ENCODE measurements at regions not wholly inside any gene's neighbourhood (a gene's known extent, or its start where the extent isn't known, plus 50 kb on each side); places are given as distances from the start of the nearest gene placed in this dataset.

DNA sequence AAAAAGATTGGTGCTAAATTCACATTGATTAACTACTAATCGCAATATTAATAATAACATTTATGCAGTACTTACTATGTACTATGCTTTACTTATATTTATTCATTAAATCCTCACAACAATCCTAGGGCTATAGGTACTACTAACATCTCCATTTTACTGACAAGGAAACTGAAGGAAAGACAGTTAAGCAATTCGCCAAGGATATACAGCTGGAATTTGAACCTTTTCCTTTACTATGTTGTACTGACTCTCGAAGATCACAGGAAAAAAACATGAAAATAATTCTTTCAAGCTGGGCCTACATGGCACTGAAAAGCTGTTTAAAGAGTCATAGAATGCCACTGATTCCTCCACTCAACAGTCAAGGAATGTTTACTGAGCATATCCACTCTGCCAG lies 185.4 kb downstream of the IPMK start:
- ChIA-PET POLR2A (no interaction called here), CTCF (ENCODE audit: low intra/inter-chr PET ratio, low total read pairs) (no interaction called here)
- H3K27me3 ChIP-seq (ENCODE audit: control insufficient read depth in 1 of 2, insufficient read depth in 2 of 2, low read length in 2 of 2) = no peaks in the 10 kb centered on the region
- no peaks in the 10 kb centered on the region for H3K4me1 ChIP-seq (ENCODE audit: insufficient read depth, low read length)
- no peaks in the 10 kb centered on the region for H3K36me3 ChIP-seq (replicated peaks in 1 of 2; ENCODE audit: control insufficient read depth in 1 of 2, insufficient read depth in 2 of 2, low read length in 2 of 2)
- FAIRE-seq = no peak
- no peaks in the 10 kb centered on the region for H4K20me1 ChIP-seq (ENCODE audit: insufficient read depth, low read length)
- no peak for TF ChIP-seq ZNF260 (CRISPR knock-in tag; IDR thresholded peaks at IDR 0.05; ENCODE audit: borderline replicate concordance, low read depth)
- no peak for TF ChIP-seq ZNF12 (CRISPR knock-in tag; IDR thresholded peaks at IDR 0.05)
- TF ChIP-seq ZNF143 (CRISPR knock-in tag; IDR thresholded peaks at IDR 0.05) = no peak
- no peak for TF ChIP-seq ZNF670 (CRISPR knock-in tag; IDR thresholded peaks at IDR 0.05; ENCODE audit: borderline replicate concordance)
- no peak for TF ChIP-seq ZNF326 (CRISPR knock-in tag; IDR thresholded peaks at IDR 0.05; ENCODE audit: borderline replicate concordance)
- no peak for TF ChIP-seq ARID4A (CRISPR knock-in tag; IDR thresholded peaks at IDR 0.05; ENCODE audit: borderline replicate concordance)
- TF ChIP-seq KDM5A (IDR thresholded peaks at IDR 0.05; ENCODE audit: borderline replicate concordance, low read length) = no peak
- no peak for TF ChIP-seq STAT5B (CRISPR knock-in tag; IDR thresholded peaks at IDR 0.05)
- TF ChIP-seq, protein P1, sequence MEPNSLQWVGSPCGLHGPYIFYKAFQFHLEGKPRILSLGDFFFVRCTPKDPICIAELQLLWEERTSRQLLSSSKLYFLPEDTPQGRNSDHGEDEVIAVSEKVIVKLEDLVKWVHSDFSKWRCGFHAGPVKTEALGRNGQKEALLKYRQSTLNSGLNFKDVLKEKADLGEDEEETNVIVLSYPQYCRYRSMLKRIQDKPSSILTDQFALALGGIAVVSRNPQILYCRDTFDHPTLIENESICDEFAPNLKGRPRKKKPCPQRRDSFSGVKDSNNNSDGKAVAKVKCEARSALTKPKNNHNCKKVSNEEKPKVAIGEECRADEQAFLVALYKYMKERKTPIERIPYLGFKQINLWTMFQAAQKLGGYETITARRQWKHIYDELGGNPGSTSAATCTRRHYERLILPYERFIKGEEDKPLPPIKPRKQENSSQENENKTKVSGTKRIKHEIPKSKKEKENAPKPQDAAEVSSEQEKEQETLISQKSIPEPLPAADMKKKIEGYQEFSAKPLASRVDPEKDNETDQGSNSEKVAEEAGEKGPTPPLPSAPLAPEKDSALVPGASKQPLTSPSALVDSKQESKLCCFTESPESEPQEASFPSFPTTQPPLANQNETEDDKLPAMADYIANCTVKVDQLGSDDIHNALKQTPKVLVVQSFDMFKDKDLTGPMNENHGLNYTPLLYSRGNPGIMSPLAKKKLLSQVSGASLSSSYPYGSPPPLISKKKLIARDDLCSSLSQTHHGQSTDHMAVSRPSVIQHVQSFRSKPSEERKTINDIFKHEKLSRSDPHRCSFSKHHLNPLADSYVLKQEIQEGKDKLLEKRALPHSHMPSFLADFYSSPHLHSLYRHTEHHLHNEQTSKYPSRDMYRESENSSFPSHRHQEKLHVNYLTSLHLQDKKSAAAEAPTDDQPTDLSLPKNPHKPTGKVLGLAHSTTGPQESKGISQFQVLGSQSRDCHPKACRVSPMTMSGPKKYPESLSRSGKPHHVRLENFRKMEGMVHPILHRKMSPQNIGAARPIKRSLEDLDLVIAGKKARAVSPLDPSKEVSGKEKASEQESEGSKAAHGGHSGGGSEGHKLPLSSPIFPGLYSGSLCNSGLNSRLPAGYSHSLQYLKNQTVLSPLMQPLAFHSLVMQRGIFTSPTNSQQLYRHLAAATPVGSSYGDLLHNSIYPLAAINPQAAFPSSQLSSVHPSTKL (CRISPR knock-in tag; IDR thresholded peaks at IDR 0.05) = no peak
- no peak for TF ChIP-seq ZNF788 (CRISPR knock-in tag; IDR thresholded peaks at IDR 0.05; ENCODE audit: borderline replicate concordance)
- TF ChIP-seq RAD51 (IDR thresholded peaks at IDR 0.05; ENCODE audit: borderline replicate concordance) = no peak
- TF ChIP-seq TAF1 (CRISPR knock-in tag; IDR thresholded peaks at IDR 0.05) = no peak
- TF ChIP-seq SIN3B (IDR thresholded peaks at IDR 0.05; ENCODE audit: low read length) = no peak
- TF ChIP-seq POLR2G (IDR thresholded peaks at IDR 0.05; ENCODE audit: low read depth, low read length) = no peak
- TF ChIP-seq SCMH1 (CRISPR knock-in tag; IDR thresholded peaks at IDR 0.05; ENCODE audit: borderline replicate concordance) = no peak
- TF ChIP-seq ELF1 (CRISPR knock-in tag; IDR thresholded peaks at IDR 0.05) = no peak
- no peak for TF ChIP-seq GABPA (IDR thresholded peaks at IDR 0.05; ENCODE audit: low read depth, low read length)
- no peak for TF ChIP-seq GABPA (CRISPR knock-in tag; IDR thresholded peaks at IDR 0.05; ENCODE audit: low read depth)
- TF ChIP-seq GZF1 (CRISPR knock-in tag; IDR thresholded peaks at IDR 0.05) = no peak
- TF ChIP-seq ZNF629 (CRISPR knock-in tag; conservative IDR thresholded peaks at IDR 0.05) = no peak
- no peak overlapping the region for H2AFZ ChIP-seq (ENCODE audit: low read length)
- no peak overlapping the region for H3K27ac ChIP-seq (ENCODE audit: extremely low read length, insufficient read depth, low read length)
- no peak overlapping the region for H3K9ac ChIP-seq (ENCODE audit: insufficient read depth, low read depth, low read length)
- intact Hi-C loops (cut with micrococcal nuclease; ENCODE audit: unreplicated experiment) = no loop called here
- 24% methylated on average over 3 of the region's 3 CpGs for WGBS (ENCODE audit: low lambda C conversion rate)
- in situ Hi-C loops (cut with HindIII; ENCODE audit: extremely low pct_ligation_motif_present, low pct_unique_long_range_greater_than_20kb) = no loop called here
- no peaks in the 10 kb centered on the region for H3K9me3 ChIP-seq (ENCODE audit: low read length)
- BruUV-seq (replicated peaks) = no TSS peak
- ATAC-seq = no peak
- no peak overlapping the region for H3K4me3 ChIP-seq (replicated peaks in 1 of 3; ENCODE audit: insufficient read depth in 1 of 3, low read depth in 2 of 3, low read length in 3 of 3)
- no peak for DNase-seq (ENCODE audit: low spot score)
- H3K4me2 ChIP-seq (ENCODE audit: low read depth, low read length) = no peak overlapping the region
- no peaks in the 10 kb centered on the region for H3K79me2 ChIP-seq (ENCODE audit: insufficient read depth, low read length)

All from HepG2 (cell line).